HFFc6 (cell line): ENCODE measurements at regions not wholly inside any gene's neighbourhood (a gene's known extent, or its start where the extent isn't known, plus 50 kb on each side); places are given as distances from the start of the nearest gene placed in this dataset.

ENCODE experiments used
- DNase-seq: peaks from one replicate; pipeline ENCODE4 v3.0.0-alpha.2; 2018
- H3K27ac Mint-ChIP-seq: 2 replicates; pipeline ENCODE4 v1.8.0; 2020; ENCODE audit warnings: mild to moderate bottlenecking, mixed read lengths
- H3K27me3 Mint-ChIP-seq: 2 replicates; pipeline ENCODE4 v1.8.0; 2021; ENCODE audit warnings: mild to moderate bottlenecking, moderate library complexity, mixed read lengths; ENCODE audit not compliant: insufficient read depth
- H3K36me3 Mint-ChIP-seq: 2 replicates; pipeline ENCODE4 v1.8.0; 2021; ENCODE audit warnings: low read depth, mixed read lengths
- H3K4me1 Mint-ChIP-seq: 2 replicates; pipeline ENCODE4 v1.8.0; 2020; ENCODE audit warnings: low read depth, mixed read lengths
- H3K4me3 Mint-ChIP-seq: 2 replicates; pipeline ENCODE4 v1.8.0; 2020; ENCODE audit warnings: mild to moderate bottlenecking, moderate library complexity, mixed read lengths
- H3K9me3 Mint-ChIP-seq: 2 replicates; pipeline ENCODE4 v1.8.0; 2020; ENCODE audit warnings: mild to moderate bottlenecking, mixed read lengths
- TF ChIP-seq, protein P1 (sequence below): fragments of 200-600 bp; sonication (generic); IDR thresholded peaks from 2 replicates; pipeline ENCODE4 v1.5.0; 2021; ENCODE audit warnings: antibody characterized with exemption, mild to moderate bottlenecking

- no peaks in the 10 kb centered on the region for H3K36me3 Mint-ChIP-seq
- H3K9me3 Mint-ChIP-seq, result no peaks in the 10 kb centered on the region; the same call in 1 of the 2 replicates
- no peak overlapping the region for H3K27ac Mint-ChIP-seq
- no peaks in the 10 kb centered on the region for H3K4me1 Mint-ChIP-seq
- TF ChIP-seq, protein P1, sequence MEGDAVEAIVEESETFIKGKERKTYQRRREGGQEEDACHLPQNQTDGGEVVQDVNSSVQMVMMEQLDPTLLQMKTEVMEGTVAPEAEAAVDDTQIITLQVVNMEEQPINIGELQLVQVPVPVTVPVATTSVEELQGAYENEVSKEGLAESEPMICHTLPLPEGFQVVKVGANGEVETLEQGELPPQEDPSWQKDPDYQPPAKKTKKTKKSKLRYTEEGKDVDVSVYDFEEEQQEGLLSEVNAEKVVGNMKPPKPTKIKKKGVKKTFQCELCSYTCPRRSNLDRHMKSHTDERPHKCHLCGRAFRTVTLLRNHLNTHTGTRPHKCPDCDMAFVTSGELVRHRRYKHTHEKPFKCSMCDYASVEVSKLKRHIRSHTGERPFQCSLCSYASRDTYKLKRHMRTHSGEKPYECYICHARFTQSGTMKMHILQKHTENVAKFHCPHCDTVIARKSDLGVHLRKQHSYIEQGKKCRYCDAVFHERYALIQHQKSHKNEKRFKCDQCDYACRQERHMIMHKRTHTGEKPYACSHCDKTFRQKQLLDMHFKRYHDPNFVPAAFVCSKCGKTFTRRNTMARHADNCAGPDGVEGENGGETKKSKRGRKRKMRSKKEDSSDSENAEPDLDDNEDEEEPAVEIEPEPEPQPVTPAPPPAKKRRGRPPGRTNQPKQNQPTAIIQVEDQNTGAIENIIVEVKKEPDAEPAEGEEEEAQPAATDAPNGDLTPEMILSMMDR, result no peak
- peaks cover 1% of the 10 kb centered on the region; the same call in 1 of the 2 replicates for H3K27me3 Mint-ChIP-seq
- H3K4me3 Mint-ChIP-seq, result no peak overlapping the region
- no peak for DNase-seq
Observed at GRCh38 chr14:36021591-36022320, 154.8 kb downstream of the PTCSC3 start.

GRCh38 chr14:36021030-36021422 lies 155.5 kb downstream of the PTCSC3 start:
- TF ChIP-seq, protein P1, result no peak
- peaks cover 1% of the 10 kb centered on the region; the same call in 1 of the 2 replicates for H3K27me3 Mint-ChIP-seq
- no peak for DNase-seq
- H3K27ac Mint-ChIP-seq, result no peak overlapping the region
- no peaks in the 10 kb centered on the region for H3K4me1 Mint-ChIP-seq
- no peak overlapping the region for H3K4me3 Mint-ChIP-seq
- H3K9me3 Mint-ChIP-seq, result no peaks in the 10 kb centered on the region; the same call in 1 of the 2 replicates
- no peaks in the 10 kb centered on the region for H3K36me3 Mint-ChIP-seq

DNA sequence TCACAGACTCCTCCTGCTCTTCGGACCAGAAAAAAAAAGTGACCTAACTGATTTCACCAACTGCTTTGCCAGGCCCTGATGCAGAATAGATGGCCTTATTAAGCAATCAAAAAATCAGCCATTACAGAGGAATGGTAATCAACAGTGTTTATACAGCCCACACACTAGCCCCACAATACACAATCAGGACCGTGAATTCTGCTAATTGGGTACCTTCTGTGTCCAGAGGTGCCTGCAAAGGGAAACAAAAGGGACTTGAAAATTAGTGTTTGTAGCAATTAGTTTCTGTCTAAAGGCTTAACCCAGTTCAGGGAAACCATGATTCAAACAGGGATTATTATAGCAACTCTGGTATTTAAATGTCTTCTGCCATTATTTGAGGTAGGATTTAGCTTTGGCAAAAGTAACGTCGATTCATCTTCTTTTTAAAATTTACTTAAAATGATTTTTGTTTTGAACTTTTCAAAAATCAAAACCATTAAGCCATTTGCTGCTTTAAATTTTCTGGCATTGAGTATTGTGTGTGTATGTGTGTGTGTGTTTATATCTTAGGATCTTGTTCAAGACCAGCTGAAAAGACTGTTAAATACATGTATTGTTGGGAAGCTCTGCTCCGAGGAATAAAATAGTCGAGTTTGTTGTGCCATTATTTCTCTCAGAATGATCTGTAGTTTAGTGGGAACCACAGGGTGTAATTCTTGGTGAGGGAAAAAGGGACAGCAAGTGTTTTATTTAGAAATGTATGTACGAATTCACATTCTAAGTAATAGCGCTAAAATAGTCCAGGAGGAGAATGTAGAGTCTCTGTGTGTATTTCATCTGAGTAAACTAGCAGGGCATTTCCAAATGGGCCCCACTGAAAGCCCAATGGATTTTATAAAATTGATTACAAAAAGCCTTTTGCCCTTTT lies 156.1 kb downstream of the PTCSC3 start:
- H3K27ac Mint-ChIP-seq, result no peak overlapping the region
- H3K36me3 Mint-ChIP-seq, result no peaks in the 10 kb centered on the region
- no peaks in the 10 kb centered on the region; the same call in 1 of the 2 replicates for H3K9me3 Mint-ChIP-seq
- no peaks in the 10 kb centered on the region for H3K4me1 Mint-ChIP-seq
- TF ChIP-seq, protein P1, result no peak
- DNase-seq, result no peak
- H3K27me3 Mint-ChIP-seq, result peaks cover 1% of the 10 kb centered on the region; the same call in 1 of the 2 replicates
- no peak overlapping the region for H3K4me3 Mint-ChIP-seq

- no peaks in the 10 kb centered on the region for H3K9me3 Mint-ChIP-seq
- no peak overlapping the region for H3K4me3 Mint-ChIP-seq
- H3K27me3 Mint-ChIP-seq, result peaks cover 3% of the 10 kb centered on the region
- DNase-seq, result no peak
- H3K4me1 Mint-ChIP-seq, result no peaks in the 10 kb centered on the region
- no peaks in the 10 kb centered on the region for H3K36me3 Mint-ChIP-seq
- no peak overlapping the region for H3K27ac Mint-ChIP-seq
- TF ChIP-seq, protein P1, result no peak
Observed at GRCh38 chr14:36019126-36019525, 157.4 kb downstream of the PTCSC3 start.

GRCh38 chr14:36014236-36014635 lies 162.3 kb downstream of the PTCSC3 start:
- peaks cover 3% of the 10 kb centered on the region for H3K27me3 Mint-ChIP-seq
- no peak for DNase-seq
- H3K9me3 Mint-ChIP-seq, result no peaks in the 10 kb centered on the region
- peak overlapping the region; percentile 55; the same call in 1 of the 2 replicates for H3K4me3 Mint-ChIP-seq
- H3K36me3 Mint-ChIP-seq, result no peaks in the 10 kb centered on the region
- TF ChIP-seq, protein P1, result no peak
- H3K27ac Mint-ChIP-seq, result no peak overlapping the region
- no peaks in the 10 kb centered on the region for H3K4me1 Mint-ChIP-seq
